DND-41 (cell line): ENCODE measurements at regions not wholly inside any gene's neighbourhood (a gene's known extent, or its start where the extent isn't known, plus 50 kb on each side); places are given as distances from the start of the nearest gene placed in this dataset.

ENCODE experiments used
- CTCF ChIP-seq: IDR thresholded peaks from 2 replicates; pipeline ENCODE4 v1.5.1; 2012; ENCODE audit warnings: borderline replicate concordance, low read length, moderate library complexity, mild to moderate bottlenecking; ENCODE audit not compliant: poor library complexity, severe bottlenecking; ENCODE audit errors: extremely low read depth
- EZH2 ChIP-seq: IDR thresholded peaks from 3 replicates; pipeline ENCODE4 v1.6.1; 2012; ENCODE audit warnings: borderline replicate concordance, low read depth, mild to moderate bottlenecking, moderate library complexity, low read length, inconsistent platforms; ENCODE audit not compliant: severe bottlenecking

- TF ChIP-seq CTCF = no peak
- TF ChIP-seq EZH2 = no peak
These were observed 556.9 kb upstream of the RBFOX1 start for GRCh38 chr16:6775712-6776111.
